ENCODE measurements at regions not wholly inside any gene's neighbourhood (a gene's known extent, or its start where the extent isn't known, plus 50 kb on each side); places are given as distances from the start of the nearest gene placed in this dataset.

DNA sequence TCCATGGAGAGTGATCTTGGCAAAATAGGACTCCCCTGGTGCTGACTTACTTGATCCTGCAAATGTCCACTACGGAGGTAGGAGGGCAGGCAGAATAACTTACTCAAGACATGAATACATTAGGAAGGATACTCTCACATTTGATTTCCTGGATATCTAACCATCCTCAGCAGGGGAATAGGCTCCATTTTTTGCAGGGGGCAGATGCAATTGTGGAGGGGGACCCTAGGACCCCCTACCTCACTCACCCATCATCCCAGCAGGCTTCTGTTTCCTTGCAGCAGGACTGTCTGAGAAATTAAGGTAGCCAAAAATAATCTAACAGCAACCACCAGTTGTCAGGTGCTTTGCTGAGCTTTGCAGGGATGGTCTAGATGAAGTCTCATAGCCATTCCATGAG is 482.0 kb downstream of the ZNF536 start:
- Histone ChIP-seq H4K20me1 (ENCODE audit: insufficient read depth, poor library complexity, severe bottlenecking) (no peaks in the 10 kb centered on the region), H3K4me2 (no peak overlapping the region), H3K79me2 (no peaks in the 10 kb centered on the region), H3K9me3 (ENCODE audit: low read depth) (no peaks in the 10 kb centered on the region), H3K4me3 (no peak overlapping the region), H3K36me3 (replicated peaks; ENCODE audit: insufficient read depth, low read depth) (no peaks in the 10 kb centered on the region), H3K27ac (no peak overlapping the region), H2AFZ (no peak overlapping the region), H3K4me1 (ENCODE audit: insufficient read depth) (peaks cover 7% of the 10 kb centered on the region), H3K9me2 (replicated peaks; ENCODE audit: insufficient read depth) (no peaks in the 10 kb centered on the region), H3K27me3 (no peaks in the 10 kb centered on the region)
- 81% methylated on average over 1 of the region's 1 CpG for WGBS (ENCODE audit: low lambda C conversion rate, missing lambda C conversion rate)
- no peak for TF ChIP-seq EZH2phosphoT487 (IDR thresholded peaks at IDR 0.05; ENCODE audit: low read depth, severe bottlenecking, unreplicated experiment)
- DNase-seq (ENCODE audit: low spot score), result no peak

DNA sequence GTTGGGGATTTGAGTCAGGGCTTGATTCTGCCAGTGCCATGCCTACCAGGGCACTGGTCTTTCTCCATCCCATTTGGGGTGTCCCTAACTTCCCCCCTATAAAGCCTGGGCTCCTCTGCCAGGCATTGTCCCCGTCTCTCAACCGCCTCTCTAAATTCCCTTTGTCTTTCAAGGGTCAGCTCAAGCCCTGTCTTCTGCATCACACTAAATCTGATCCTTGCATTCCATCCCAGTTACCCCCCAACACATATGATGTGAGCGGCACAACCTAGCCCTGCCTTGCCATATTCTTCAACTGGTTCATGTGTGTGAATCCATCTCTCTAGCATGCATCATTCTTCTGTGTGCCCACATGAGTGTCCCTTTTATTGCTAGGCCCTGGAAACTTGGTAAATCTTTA is 480.9 kb downstream of the ZNF536 start:
- TF ChIP-seq, protein P1, sequence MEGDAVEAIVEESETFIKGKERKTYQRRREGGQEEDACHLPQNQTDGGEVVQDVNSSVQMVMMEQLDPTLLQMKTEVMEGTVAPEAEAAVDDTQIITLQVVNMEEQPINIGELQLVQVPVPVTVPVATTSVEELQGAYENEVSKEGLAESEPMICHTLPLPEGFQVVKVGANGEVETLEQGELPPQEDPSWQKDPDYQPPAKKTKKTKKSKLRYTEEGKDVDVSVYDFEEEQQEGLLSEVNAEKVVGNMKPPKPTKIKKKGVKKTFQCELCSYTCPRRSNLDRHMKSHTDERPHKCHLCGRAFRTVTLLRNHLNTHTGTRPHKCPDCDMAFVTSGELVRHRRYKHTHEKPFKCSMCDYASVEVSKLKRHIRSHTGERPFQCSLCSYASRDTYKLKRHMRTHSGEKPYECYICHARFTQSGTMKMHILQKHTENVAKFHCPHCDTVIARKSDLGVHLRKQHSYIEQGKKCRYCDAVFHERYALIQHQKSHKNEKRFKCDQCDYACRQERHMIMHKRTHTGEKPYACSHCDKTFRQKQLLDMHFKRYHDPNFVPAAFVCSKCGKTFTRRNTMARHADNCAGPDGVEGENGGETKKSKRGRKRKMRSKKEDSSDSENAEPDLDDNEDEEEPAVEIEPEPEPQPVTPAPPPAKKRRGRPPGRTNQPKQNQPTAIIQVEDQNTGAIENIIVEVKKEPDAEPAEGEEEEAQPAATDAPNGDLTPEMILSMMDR (IDR thresholded peaks at IDR 0.05; ENCODE audit: poor library complexity), result no peak
- TF ChIP-seq EZH2 (IDR thresholded peaks at IDR 0.05; ENCODE audit: borderline replicate concordance) (no peak), EZH2phosphoT487 (IDR thresholded peaks at IDR 0.05; ENCODE audit: low read depth, severe bottlenecking, unreplicated experiment) (no peak)
- 95% methylated on average over 3 of the region's 3 CpGs for WGBS (ENCODE audit: low lambda C conversion rate, missing lambda C conversion rate)
- Histone ChIP-seq H3K9me2 (replicated peaks; ENCODE audit: insufficient read depth) (no peaks in the 10 kb centered on the region), H3K4me3 (no peak overlapping the region), H3K27ac (no peak overlapping the region), H3K4me1 (ENCODE audit: insufficient read depth) (peaks cover 10% of the 10 kb centered on the region), H2AFZ (no peak overlapping the region), H3K79me2 (no peaks in the 10 kb centered on the region), H3K9me3 (ENCODE audit: low read depth) (no peaks in the 10 kb centered on the region), H3K36me3 (replicated peaks; ENCODE audit: insufficient read depth, low read depth) (no peaks in the 10 kb centered on the region), H4K20me1 (ENCODE audit: insufficient read depth, poor library complexity, severe bottlenecking) (no peaks in the 10 kb centered on the region), H3K27me3 (no peaks in the 10 kb centered on the region), H3K4me2 (no peak overlapping the region)
- DNase-seq (ENCODE audit: low spot score), result no peak

DNA sequence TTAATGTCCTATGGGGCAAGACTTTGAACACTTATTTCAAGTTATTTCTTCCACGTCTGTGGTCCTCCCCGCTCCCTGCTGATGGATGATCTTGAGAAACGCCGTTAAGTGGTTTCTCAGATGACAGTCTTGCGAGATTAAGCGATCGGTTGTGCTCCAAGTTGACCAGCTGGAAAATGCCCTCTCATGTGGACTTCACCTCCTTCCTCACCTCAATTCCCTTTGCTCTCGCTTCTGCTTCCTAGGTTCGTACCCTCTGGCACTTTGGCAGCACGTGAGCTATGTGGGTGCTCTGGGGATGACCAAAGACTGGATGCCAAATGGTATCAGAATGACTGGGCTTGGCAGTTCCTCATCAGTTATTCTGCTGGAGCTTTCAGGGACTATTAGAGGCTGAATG is 480.0 kb downstream of the ZNF536 start:
- TF ChIP-seq EZH2 (IDR thresholded peaks at IDR 0.05; ENCODE audit: borderline replicate concordance), result no peak
- TF ChIP-seq, protein P1 (IDR thresholded peaks at IDR 0.05; ENCODE audit: poor library complexity), result no peak
- TF ChIP-seq EZH2phosphoT487 (IDR thresholded peaks at IDR 0.05; ENCODE audit: low read depth, severe bottlenecking, unreplicated experiment), result no peak
- 97% methylated on average over 10 of the region's 10 CpGs for WGBS (ENCODE audit: low lambda C conversion rate, missing lambda C conversion rate)
- Histone ChIP-seq H3K27ac (no peak overlapping the region), H3K27me3 (no peaks in the 10 kb centered on the region), H3K9me2 (replicated peaks; ENCODE audit: insufficient read depth) (no peaks in the 10 kb centered on the region), H4K20me1 (ENCODE audit: insufficient read depth, poor library complexity, severe bottlenecking) (no peaks in the 10 kb centered on the region), H2AFZ (no peak overlapping the region), H3K4me2 (no peak overlapping the region), H3K79me2 (no peaks in the 10 kb centered on the region), H3K4me1 (ENCODE audit: insufficient read depth) (peaks cover 10% of the 10 kb centered on the region), H3K4me3 (no peak overlapping the region), H3K36me3 (replicated peaks; ENCODE audit: insufficient read depth, low read depth) (no peaks in the 10 kb centered on the region), H3K9me3 (ENCODE audit: low read depth) (no peaks in the 10 kb centered on the region)
- no peak for DNase-seq (ENCODE audit: low spot score)

DNA sequence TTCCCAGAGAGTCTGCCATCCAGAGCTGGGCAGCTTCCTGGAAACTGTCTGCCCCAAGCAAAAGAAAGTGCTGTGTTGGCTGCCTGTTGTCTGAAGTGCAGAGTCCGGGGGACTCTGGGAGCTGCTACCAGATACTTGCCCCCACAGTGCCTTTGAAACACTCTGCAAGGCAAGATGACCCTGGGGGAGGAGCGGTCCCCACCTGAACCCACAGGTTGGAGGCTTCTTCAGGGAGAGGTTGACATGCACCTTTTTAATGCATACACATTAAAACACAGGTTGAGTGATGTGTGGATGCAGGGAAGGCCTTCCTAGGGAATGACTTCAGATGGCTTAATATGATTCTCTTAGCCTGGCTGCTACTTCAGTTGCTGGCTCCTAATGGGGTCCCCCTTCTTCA is 479.5 kb downstream of the ZNF536 start:
- TF ChIP-seq EZH2phosphoT487 (IDR thresholded peaks at IDR 0.05; ENCODE audit: low read depth, severe bottlenecking, unreplicated experiment), result no peak
- TF ChIP-seq, protein P1 (IDR thresholded peaks at IDR 0.05; ENCODE audit: poor library complexity), result no peak
- no peak for TF ChIP-seq EZH2 (IDR thresholded peaks at IDR 0.05; ENCODE audit: borderline replicate concordance)
- Histone ChIP-seq H3K27me3 (no peaks in the 10 kb centered on the region), H3K27ac (no peak overlapping the region), H3K4me2 (no peak overlapping the region), H3K36me3 (replicated peaks; ENCODE audit: insufficient read depth, low read depth) (no peaks in the 10 kb centered on the region), H3K9me3 (ENCODE audit: low read depth) (no peaks in the 10 kb centered on the region), H2AFZ (no peak overlapping the region), H3K9me2 (replicated peaks; ENCODE audit: insufficient read depth) (no peaks in the 10 kb centered on the region), H3K79me2 (no peaks in the 10 kb centered on the region), H3K4me3 (no peak overlapping the region), H3K4me1 (ENCODE audit: insufficient read depth) (peaks cover 10% of the 10 kb centered on the region), H4K20me1 (ENCODE audit: insufficient read depth, poor library complexity, severe bottlenecking) (no peaks in the 10 kb centered on the region)
- no peak for DNase-seq (ENCODE audit: low spot score)
- 92% methylated on average over 2 of the region's 2 CpGs for WGBS (ENCODE audit: low lambda C conversion rate, missing lambda C conversion rate)

Data from hepatocyte (in vitro differentiated cells).